C1 segment of cervical spinal cord (tissue), 14 donors: ENCODE measurements at regions not wholly inside any gene's neighbourhood (a gene's known extent, or its start where the extent isn't known, plus 50 kb on each side); places are given as distances from the start of the nearest gene placed in this dataset.
"Not testable (repeated sequence)": the region's sequence is repeated elsewhere in the genome, so short reads cannot be mapped to it uniquely, and the experiment has no call there.

Experiments
- DNase-seq, 14 donors: peaks; one replicate each; lab custom pipeline; 2025; lab: John Stamatoyannopoulos, UW

GRCh38 chr20:48445827-48446226 is 382.0 kb downstream of the PREX1 start:
- no peak for DNase-seq

DNA sequence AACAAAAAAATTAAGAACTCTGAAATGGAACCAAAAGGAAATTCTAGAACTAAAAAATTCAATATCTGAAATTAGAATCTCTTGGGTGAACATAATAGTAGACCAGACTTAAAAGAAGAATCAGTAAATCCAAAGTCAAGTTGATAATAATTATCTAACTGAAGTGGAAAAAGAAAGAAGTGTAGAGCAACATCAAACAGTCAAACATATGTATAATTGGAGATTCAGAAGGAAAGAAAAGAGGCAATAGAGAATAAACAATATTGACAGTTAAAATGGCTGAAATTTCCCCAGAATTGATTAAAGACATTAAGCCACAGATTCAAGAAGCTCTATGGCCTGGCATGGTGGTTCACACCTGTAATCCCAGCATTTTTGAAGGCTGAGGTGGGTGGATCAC is 383.6 kb downstream of the PREX1 start:
- no peak for DNase-seq

DNA sequence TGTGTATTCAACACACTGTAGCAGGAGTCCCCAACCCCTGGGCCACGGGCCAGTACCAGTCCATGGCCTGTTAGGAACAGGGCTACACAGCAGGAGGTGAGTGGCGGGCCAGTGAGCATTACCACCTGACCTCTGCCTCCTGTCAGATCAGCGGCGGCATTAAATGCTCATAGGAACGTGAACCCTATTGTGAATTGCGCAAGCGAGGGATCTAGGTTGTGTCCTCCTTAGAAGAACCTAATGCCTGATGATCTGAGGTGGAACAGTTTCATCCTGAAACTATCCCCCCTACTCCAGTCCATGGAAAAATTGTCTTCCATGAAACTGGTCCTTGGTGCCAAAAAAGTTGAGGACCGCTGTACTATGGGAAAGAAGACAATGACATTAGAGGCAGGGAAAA is 386.9 kb downstream of the PREX1 start:
- DNase-seq: no peak

DNA sequence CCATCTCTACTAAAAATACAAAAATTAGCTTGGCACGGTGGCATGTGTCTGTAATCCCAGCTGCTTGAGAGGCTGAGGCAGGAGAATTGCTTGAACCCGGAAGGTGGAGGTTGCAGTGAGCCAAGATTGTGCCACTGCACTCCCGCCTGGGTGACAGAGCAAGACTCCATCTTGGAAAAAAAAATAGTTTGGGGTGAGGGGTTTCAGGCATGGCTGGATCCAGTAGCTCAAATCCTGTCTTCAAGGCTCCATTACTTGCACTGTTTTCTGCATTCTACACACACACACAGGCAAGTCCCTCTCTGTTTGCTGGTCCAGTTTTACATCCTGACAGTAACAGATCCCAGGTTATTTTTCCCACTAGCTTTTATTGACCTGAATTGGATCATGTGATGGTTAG is 387.5 kb downstream of the PREX1 start:
- DNase-seq: not testable (repeated sequence)

DNA sequence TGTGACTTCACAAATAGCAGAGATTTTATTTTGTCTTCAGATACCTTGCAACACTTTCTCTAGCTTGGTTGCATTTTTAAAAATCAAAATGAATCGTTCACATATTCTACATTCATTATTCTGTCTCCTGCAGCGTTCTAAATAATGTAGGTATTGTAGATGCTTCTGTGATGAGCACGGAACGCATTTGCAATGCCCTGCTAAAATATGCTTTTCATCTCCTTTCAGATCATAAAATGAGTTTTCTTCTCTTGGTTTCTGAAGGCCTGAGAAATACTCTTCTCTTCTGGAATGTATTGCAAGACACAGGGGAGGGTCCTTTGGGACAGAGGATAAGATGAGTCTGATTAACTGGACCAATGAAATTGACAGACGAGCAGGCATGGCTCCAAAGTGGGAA is 390.7 kb downstream of the PREX1 start:
- no peak for DNase-seq

DNA sequence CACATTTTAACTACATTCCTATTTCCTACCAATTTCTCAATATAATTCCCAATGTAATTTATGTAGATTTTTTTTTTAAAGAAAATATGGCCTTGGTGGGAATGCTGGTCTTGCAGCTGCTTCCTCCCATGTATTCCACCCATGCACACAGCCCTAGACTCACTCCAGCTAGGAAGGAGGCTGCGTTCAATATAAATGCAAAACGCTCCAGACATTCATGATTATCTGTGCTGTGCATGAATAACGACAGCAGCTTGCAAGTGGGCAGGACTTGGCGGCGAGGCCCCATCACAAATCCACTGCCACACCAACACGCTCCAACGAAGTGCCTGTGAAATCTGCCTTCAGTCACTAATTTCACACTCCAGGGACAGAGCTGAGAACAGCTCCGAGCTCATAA is 391.2 kb downstream of the PREX1 start:
- not testable (repeated sequence) for DNase-seq

DNA sequence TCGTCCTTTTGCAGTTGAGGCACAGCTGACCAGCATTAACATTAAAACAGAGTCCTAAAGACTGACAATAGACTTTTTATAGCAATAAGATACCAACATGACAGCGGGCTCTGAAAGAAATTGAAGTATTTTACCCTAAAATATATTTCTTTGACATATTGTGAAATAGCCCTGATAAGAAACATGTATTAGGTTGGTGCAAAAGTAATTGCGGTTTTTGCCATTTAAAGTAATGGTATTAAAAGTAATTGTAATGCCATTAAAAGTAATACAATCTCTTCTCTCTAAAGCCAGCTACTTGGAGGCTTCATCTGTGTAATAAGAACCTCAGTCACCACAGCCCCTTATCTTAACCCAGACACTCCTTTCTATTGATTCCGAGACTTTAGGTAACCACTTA is 394.6 kb downstream of the PREX1 start:
- no peak for DNase-seq

- no peak for DNase-seq
These were observed 395.3 kb downstream of the PREX1 start for GRCh38 chr20:48432494-48432832.

- no peak for DNase-seq
These were observed 395.9 kb downstream of the PREX1 start for GRCh38 chr20:48431653-48432493.

DNA sequence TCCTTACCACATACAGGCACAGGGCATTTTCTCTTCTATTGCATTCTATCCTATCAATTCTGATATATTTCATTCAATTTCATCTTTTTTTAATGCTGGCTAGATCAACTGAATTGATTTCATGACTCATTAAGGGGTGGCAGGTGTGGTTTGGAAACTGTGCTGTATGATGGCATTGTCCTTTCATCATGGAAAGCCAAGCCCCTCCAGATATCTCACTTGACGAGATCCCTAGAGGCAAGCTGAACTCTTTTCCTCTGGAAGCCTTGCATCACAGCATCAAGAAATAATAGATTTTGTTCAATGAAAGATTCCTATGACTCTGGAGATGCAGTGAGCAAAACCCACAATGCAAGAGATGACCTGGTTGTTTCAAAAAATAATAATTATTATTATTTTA is 401.2 kb downstream of the PREX1 start:
- DNase-seq: no peak

DNA sequence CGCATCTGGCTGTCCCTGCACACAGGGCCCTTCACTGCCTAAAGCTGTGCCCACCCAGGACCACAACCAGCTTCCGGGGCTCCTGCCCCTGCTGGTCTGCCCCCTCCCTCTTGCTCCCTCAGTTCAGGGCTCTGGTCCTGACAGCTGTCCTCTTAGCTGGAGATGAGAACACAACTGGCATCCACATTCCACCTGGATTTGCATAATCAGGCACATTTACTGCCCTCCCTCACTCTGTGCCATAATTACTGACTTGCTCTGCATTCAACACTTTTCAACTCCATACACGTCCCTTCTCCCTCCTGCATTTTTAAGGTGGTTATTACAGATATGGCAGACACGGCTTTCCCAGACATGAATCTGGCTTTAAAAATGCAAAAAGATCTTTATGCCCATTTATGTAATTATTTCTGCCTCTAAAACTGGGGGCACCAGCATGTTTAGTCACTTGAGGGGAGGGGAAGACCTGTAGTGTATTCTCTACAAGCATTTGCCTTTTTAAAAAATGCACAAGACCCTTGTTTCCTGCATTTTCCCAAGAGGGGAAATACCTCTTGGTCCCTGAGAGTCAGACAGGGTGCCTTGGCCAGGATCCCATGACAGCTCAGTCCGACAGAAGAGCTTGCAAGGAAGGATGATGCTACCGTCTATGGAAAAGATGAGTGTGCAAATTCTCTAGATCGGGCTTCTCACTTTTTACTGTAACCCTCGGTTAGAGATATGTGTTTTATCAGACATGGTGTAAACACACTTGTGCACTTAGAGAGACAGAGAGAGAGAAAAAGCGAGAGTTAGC is 401.8 kb downstream of the PREX1 start:
- DNase-seq: no peak

- no peak for DNase-seq
These were observed 402.5 kb downstream of the PREX1 start for GRCh38 chr20:48425321-48425720.

DNA sequence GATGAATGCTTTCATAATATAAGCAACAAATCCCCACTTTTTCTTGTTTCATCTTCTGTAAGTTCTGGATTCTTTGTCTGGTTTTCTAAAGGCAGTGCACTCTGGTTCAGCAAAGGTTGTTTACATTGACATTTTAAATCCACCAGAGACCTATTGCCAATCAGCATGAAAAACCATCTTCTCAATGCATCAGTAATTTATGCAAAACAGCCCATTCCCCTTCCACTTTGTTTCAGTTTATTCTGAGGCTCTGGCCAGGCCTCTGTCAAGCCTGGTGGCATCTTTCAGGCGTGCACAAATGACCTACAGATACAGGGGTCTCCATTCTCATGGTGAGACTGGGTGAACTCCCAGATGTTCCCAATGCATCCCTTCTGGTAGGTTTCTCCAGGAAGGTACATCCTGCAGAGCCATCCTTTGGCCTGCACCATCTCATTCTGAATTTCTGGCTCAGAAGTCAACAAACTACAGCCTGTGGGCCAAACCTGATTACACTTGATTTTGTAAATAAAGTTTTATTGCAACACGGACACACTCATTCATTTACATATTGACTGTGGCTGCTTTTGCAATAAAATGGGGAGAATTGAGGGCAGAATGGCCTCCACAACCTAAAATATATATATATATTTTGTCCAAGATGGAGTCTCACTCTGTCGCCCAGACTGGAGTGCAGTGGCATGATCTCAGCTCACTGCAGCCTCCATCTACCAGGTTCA is 405.4 kb downstream of the PREX1 start:
- DNase-seq: no peak

- DNase-seq: no peak
These were observed 406.3 kb downstream of the PREX1 start for GRCh38 chr20:48421547-48421946.

- DNase-seq: no peak
These were observed 407.6 kb downstream of the PREX1 start for GRCh38 chr20:48420176-48420575.

DNA sequence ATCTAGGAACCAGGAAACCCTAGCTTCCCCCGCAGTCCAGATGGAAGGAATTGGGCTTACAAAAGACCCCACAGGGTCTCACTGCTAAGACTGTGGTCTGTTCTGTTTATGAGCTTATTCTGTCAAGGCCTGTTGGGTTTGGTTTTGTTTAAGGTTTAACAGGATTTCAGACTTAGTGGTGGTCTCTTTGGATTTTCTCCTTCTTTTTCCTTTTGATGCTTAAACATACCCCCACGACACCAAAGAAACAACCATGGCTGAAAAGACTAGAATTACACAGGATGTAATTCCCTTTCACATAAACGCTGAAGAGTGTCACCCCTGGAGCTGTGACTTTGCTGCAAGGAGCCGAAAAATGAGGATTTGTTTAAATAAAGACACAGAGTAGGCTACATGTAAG is 408.6 kb downstream of the PREX1 start:
- no peak for DNase-seq

DNA sequence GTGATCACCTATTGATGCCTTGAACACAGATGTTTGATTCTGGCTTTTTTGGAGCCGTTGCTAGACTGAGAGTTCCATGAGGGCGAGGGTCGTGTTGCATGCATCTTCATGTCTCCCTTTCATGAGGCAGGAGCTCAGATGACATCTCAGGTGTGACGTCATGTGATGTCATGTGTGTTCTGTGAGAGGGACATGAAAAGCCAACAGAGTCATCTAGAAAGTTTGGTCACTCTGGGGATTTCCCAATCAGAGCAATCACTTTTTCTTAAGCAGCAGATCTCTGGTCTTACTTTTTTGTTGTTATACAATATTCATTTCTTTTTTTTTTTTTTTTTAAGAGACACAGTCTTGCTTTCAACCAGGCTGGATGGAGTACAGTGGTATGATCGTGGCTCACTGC is 411.8 kb downstream of the PREX1 start:
- no peak for DNase-seq

- DNase-seq: no peak
These were observed 413.0 kb downstream of the PREX1 start for GRCh38 chr20:48414786-48415185.

DNA sequence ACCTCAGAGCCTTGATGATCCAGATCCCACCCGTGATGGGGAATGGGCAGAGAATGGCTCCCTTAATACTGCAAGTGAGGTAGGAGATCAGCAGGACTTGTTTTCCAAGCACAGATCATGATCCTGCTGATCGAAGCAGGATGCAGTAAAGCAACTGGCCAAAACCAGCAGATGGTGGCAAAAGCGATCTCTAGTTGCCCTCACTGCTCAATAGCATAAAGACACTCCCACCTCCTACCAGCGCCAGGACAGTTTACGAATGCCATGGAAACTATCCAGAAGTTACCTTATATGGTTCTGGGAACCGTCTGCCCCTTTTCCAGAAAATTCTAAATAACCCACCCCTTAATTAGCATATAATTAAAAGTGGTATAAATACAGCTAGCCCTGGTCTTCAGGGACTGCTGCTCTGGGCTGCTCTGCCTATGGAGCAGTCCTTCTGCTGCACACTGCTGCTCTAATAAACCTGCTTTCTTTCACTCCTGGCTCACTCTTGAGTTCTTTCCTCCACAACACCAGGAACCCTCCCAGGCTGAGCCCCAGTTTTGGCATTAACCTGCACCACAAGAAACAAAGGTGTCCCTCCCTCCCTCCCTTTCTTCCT is 415.8 kb downstream of the PREX1 start:
- DNase-seq: peak in 1 of 14 donors; percentile 38

DNA sequence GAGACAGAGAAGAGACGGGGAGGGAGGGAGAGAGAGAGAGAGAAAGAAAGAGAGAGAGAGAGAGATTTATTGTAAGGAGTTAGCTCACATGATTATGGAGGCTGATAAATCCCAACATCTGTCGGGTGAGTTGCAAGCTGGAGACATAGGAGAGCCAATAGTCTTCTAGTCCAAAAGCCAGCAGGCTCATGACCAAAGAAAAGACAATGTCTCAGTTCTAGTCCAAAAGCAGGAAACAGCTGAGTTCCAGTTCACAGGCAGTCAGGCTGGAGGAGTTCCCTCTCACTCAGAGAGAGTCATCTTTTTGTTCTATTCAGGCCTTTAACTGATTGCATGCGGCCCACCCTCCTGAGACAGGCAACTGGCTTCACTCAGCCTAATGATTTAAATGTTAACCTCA is 416.6 kb downstream of the PREX1 start:
- DNase-seq: no peak

- no peak for DNase-seq
These were observed 418.7 kb downstream of the PREX1 start for GRCh38 chr20:48409055-48409615.

- DNase-seq: no peak
These were observed 420.1 kb downstream of the PREX1 start for GRCh38 chr20:48407710-48408109.
